Suppressor macrophage (primary cell): ENCODE measurements at regions not wholly inside any gene's neighbourhood (a gene's known extent, or its start where the extent isn't known, plus 50 kb on each side); places are given as distances from the start of the nearest gene placed in this dataset.
"Not testable (repeated sequence)": the region's sequence is repeated elsewhere in the genome, so short reads cannot be mapped to it uniquely, and the experiment has no call there.

Experiments used
- DNase-seq, 4 experiments: peaks; one replicate each; pipeline ENCODE4 v3.0.0-alpha.2; 2020 to 2022

- no peak for DNase-seq
Observed at GRCh38 chr10:3406556-3406955, 234.0 kb upstream of the PITRM1 start.

GRCh38 chr10:3404381-3404780 is 231.8 kb upstream of the PITRM1 start:
- DNase-seq = no peak

- DNase-seq = no peak
Observed at GRCh38 chr10:3402187-3402751, 229.7 kb upstream of the PITRM1 start.

GRCh38 chr10:3401491-3401938 is 228.9 kb upstream of the PITRM1 start:
- DNase-seq = no peak

- no peak for DNase-seq
Observed at GRCh38 chr10:3400348-3400747, 227.8 kb upstream of the PITRM1 start.

GRCh38 chr10:3399756-3400155 is 227.2 kb upstream of the PITRM1 start:
- DNase-seq = no peak

- no peak for DNase-seq
Observed at GRCh38 chr10:3398825-3399646, 226.5 kb upstream of the PITRM1 start.

GRCh38 chr10:3397846-3398245 is 225.3 kb upstream of the PITRM1 start:
- no peak for DNase-seq

GRCh38 chr10:3397231-3397630 is 224.6 kb upstream of the PITRM1 start:
- DNase-seq = no peak

- no peak for DNase-seq
Observed at GRCh38 chr10:3396116-3396515, 223.5 kb upstream of the PITRM1 start.

- DNase-seq = no peak
Observed at GRCh38 chr10:3395458-3395861, 222.9 kb upstream of the PITRM1 start.

GRCh38 chr10:3395041-3395440 is 222.5 kb upstream of the PITRM1 start:
- DNase-seq = peak in 1 of 4 experiments; percentile 18

- DNase-seq = no peak
Observed at GRCh38 chr10:3393958-3394357, 221.4 kb upstream of the PITRM1 start.

GRCh38 chr10:3391657-3392056 is 219.1 kb upstream of the PITRM1 start:
- no peak for DNase-seq

- no peak for DNase-seq
Observed at GRCh38 chr10:3389130-3389529, 216.5 kb upstream of the PITRM1 start.

- no peak for DNase-seq
Observed at GRCh38 chr10:3385487-3385886, 212.9 kb upstream of the PITRM1 start.

- DNase-seq = no peak
Observed at GRCh38 chr10:3382092-3382491, 209.5 kb upstream of the PITRM1 start.

GRCh38 chr10:3380406-3381050 is 207.9 kb upstream of the PITRM1 start:
- no peak for DNase-seq

- no peak for DNase-seq
Observed at GRCh38 chr10:3376631-3377030, 204.0 kb upstream of the PITRM1 start.

GRCh38 chr10:3375505-3375904 is 202.9 kb upstream of the PITRM1 start:
- no peak for DNase-seq

GRCh38 chr10:3374914-3375313 is 202.3 kb upstream of the PITRM1 start:
- DNase-seq = no peak

GRCh38 chr10:3373374-3374027 is 200.9 kb upstream of the PITRM1 start:
- not testable (repeated sequence) for DNase-seq

- peak in 3 of 4 experiments; percentile 16 to 58 (median 19) for DNase-seq
Observed at GRCh38 chr10:3372281-3372680, 199.7 kb upstream of the PITRM1 start.
